Ramos (cell line): ENCODE measurements at regions not wholly inside any gene's neighbourhood (a gene's known extent, or its start where the extent isn't known, plus 50 kb on each side); places are given as distances from the start of the nearest gene placed in this dataset.

Source experiments
- in situ Hi-C: fragments of 300-500 bp; cut with MboI; formaldehyde crosslinking; loops from one replicate; pipeline ENCODE4 v1.14.3; 2022; ENCODE audit warnings: low sequenced_read_pairs; ENCODE audit not compliant: unreplicated experiment

- in situ Hi-C loops, result no loop called here
Observed at GRCh38 chr11:95339086-95339901, 108.3 kb upstream of the SESN3 start.

GRCh38 chr11:95338430-95338991 lies 107.5 kb upstream of the SESN3 start:
- in situ Hi-C loops, result no loop called here

- in situ Hi-C loops, result no loop called here
Observed at GRCh38 chr11:95337972-95338429, 107.0 kb upstream of the SESN3 start.

- in situ Hi-C loops, result no loop called here
Observed at GRCh38 chr11:95337175-95337957, 106.4 kb upstream of the SESN3 start.

GRCh38 chr11:95335989-95336388 lies 105.0 kb upstream of the SESN3 start:
- in situ Hi-C loops, result no loop called here

- in situ Hi-C loops, result no loop called here
Observed at GRCh38 chr11:95331161-95331560, 100.2 kb upstream of the SESN3 start.

GRCh38 chr11:95330302-95330701 lies 99.3 kb upstream of the SESN3 start:
- in situ Hi-C loops, result no loop called here

- in situ Hi-C loops, result no loop called here
Observed at GRCh38 chr11:95327273-95327948, 96.4 kb upstream of the SESN3 start.

GRCh38 chr11:95325777-95326258 lies 94.8 kb upstream of the SESN3 start:
- in situ Hi-C loops, result no loop called here

- in situ Hi-C loops, result no loop called here
Observed at GRCh38 chr11:95324826-95325225, 93.8 kb upstream of the SESN3 start.

- in situ Hi-C loops, result no loop called here
Observed at GRCh38 chr11:95322539-95322938, 91.5 kb upstream of the SESN3 start.

- in situ Hi-C loops, result no loop called here
Observed at GRCh38 chr11:95318498-95318897, 87.5 kb upstream of the SESN3 start.

- in situ Hi-C loops, result no loop called here
Observed at GRCh38 chr11:95308512-95309035, 77.6 kb upstream of the SESN3 start.

- in situ Hi-C loops, result no loop called here
Observed at GRCh38 chr11:95307286-95307685, 76.3 kb upstream of the SESN3 start.

- in situ Hi-C loops, result no loop called here
Observed at GRCh38 chr11:95306801-95307200, 75.8 kb upstream of the SESN3 start.

- in situ Hi-C loops, result no loop called here
Observed at GRCh38 chr11:95306123-95306522, 75.1 kb upstream of the SESN3 start.

GRCh38 chr11:95305705-95306104 lies 74.7 kb upstream of the SESN3 start:
- in situ Hi-C loops, result no loop called here

GRCh38 chr11:95304777-95305176 lies 73.8 kb upstream of the SESN3 start:
- in situ Hi-C loops, result no loop called here

- in situ Hi-C loops, result no loop called here
Observed at GRCh38 chr11:95302211-95302610, 71.2 kb upstream of the SESN3 start.

GRCh38 chr11:95301474-95301873 lies 70.5 kb upstream of the SESN3 start:
- in situ Hi-C loops, result no loop called here
